ENCODE measurements at regions not wholly inside any gene's neighbourhood (a gene's known extent, or its start where the extent isn't known, plus 50 kb on each side); places are given as distances from the start of the nearest gene placed in this dataset.

GRCh38 chr3:40843208-40843624 is 318.5 kb downstream of the ZNF621 start:
- no peak for TF ChIP-seq CTCF (IDR thresholded peaks at IDR 0.05; ENCODE audit: control extremely low read depth, extremely low read depth)
- DNase-seq (no peak), ATAC-seq (ENCODE audit: insufficient read depth, low FRiP score) (no peak)

GRCh38 chr3:40843851-40844548 is 319.2 kb downstream of the ZNF621 start:
- H3K4me1 ChIP-seq (ENCODE audit: control insufficient read depth in 5 of 5, insufficient read depth in 5 of 5, low read length in 5 of 5), result peaks cover 0 to 4% (median 0%) of the 10 kb centered on the region in 5 donors
- WGBS, 2 donors, result 70 to 77% methylated on average over 7 of the region's 7 CpGs
- H3K9ac ChIP-seq (ENCODE audit: insufficient read depth in 1 of 2, low read length in 2 of 2), result no peak overlapping the region
- H3K4me3 ChIP-seq, result no peak overlapping the region
- H3K27me3 ChIP-seq (ENCODE audit: control insufficient read depth in 3 of 3, insufficient read depth in 3 of 3, low read length in 2 of 3), result no peaks in the 10 kb centered on the region
- H3K27ac ChIP-seq (ENCODE audit: low read depth in 1 of 2, low read length in 1 of 2), result no peak overlapping the region
- no peaks in the 10 kb centered on the region for H3K36me3 ChIP-seq (ENCODE audit: control insufficient read depth in 4 of 4, insufficient read depth in 4 of 4, low read length in 4 of 4)
- TF ChIP-seq CTCF (IDR thresholded peaks at IDR 0.05; ENCODE audit: control extremely low read depth, extremely low read depth), result no peak
- no peak for ATAC-seq (ENCODE audit: insufficient read depth, low FRiP score)
- peaks cover 0 to 4% (median 0%) of the 10 kb centered on the region in 4 donors for H3K9me3 ChIP-seq (ENCODE audit: control insufficient read depth in 4 of 4, insufficient read depth in 3 of 4, low read length in 3 of 4)
- DNase-seq, result no peak

More at GRCh38 chr3:40843208-40843624, 318.5 kb downstream of the ZNF621 start:
- no peaks in the 10 kb centered on the region for H3K27me3 ChIP-seq (ENCODE audit: control insufficient read depth in 3 of 3, insufficient read depth in 3 of 3, low read length in 2 of 3)
- H3K9ac ChIP-seq (ENCODE audit: insufficient read depth in 1 of 2, low read length in 2 of 2), result no peak overlapping the region
- peaks cover 0 to 6% (median 0%) of the 10 kb centered on the region in 4 donors for H3K9me3 ChIP-seq (ENCODE audit: control insufficient read depth in 4 of 4, insufficient read depth in 3 of 4, low read length in 3 of 4)
- H3K4me1 ChIP-seq (ENCODE audit: control insufficient read depth in 5 of 5, insufficient read depth in 5 of 5, low read length in 5 of 5), result peaks cover 0 to 4% (median 0%) of the 10 kb centered on the region in 5 donors
- no peak overlapping the region for H3K4me3 ChIP-seq
- H3K27ac ChIP-seq (ENCODE audit: low read depth in 1 of 2, low read length in 1 of 2), result no peak overlapping the region
- WGBS, 2 donors, result 80 to 86% methylated on average over 2 of the region's 2 CpGs
- H3K36me3 ChIP-seq (ENCODE audit: control insufficient read depth in 4 of 4, insufficient read depth in 4 of 4, low read length in 4 of 4), result no peaks in the 10 kb centered on the region

DNA sequence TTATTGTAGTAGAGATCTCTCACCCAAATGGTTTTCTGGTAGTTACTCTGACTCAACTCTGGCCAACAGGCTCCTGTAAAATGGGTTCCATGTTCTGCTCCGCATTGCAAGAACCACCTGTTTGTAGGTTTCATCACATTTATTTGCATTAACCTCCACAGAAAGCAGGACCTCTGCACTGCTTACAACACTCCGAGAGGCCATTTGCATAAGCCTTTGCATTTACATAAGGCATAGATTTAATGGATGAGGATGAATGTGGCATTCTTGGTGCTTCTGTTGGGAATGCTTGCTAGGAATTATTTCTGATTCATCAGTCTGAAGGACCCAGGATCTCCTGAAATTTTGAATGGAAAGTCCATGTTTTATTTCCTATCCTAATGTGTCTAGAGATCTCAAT is 320.1 kb downstream of the ZNF621 start:
- H3K9me3 ChIP-seq (ENCODE audit: control insufficient read depth in 4 of 4, insufficient read depth in 3 of 4, low read length in 3 of 4), result peaks cover 0 to 4% (median 0%) of the 10 kb centered on the region in 4 donors
- DNase-seq, result no peak
- no peak overlapping the region for H3K4me3 ChIP-seq
- H3K4me1 ChIP-seq (ENCODE audit: control insufficient read depth in 5 of 5, insufficient read depth in 5 of 5, low read length in 5 of 5), result peaks cover 0 to 4% (median 0%) of the 10 kb centered on the region in 5 donors
- ATAC-seq (ENCODE audit: insufficient read depth, low FRiP score), result no peak
- H3K36me3 ChIP-seq (ENCODE audit: control insufficient read depth in 4 of 4, insufficient read depth in 4 of 4, low read length in 4 of 4), result no peaks in the 10 kb centered on the region
- no peak overlapping the region for H3K9ac ChIP-seq (ENCODE audit: insufficient read depth in 1 of 2, low read length in 2 of 2)
- TF ChIP-seq CTCF (IDR thresholded peaks at IDR 0.05; ENCODE audit: control extremely low read depth, extremely low read depth), result no peak
- no peak overlapping the region for H3K27ac ChIP-seq (ENCODE audit: low read depth in 1 of 2, low read length in 1 of 2)
- no peaks in the 10 kb centered on the region for H3K27me3 ChIP-seq (ENCODE audit: control insufficient read depth in 3 of 3, insufficient read depth in 3 of 3, low read length in 2 of 3)
- 92 to 95% methylated on average over 2 of the region's 2 CpGs for WGBS, 2 donors

Measured in lung (tissue), 11 donors.